Lung microvascular endothelial cell (primary cell): ENCODE measurements at regions not wholly inside any gene's neighbourhood (a gene's known extent, or its start where the extent isn't known, plus 50 kb on each side); places are given as distances from the start of the nearest gene placed in this dataset.
"Not testable (repeated sequence)": the region's sequence is repeated elsewhere in the genome, so short reads cannot be mapped to it uniquely, and the experiment has no call there.

Experiments used
- DNase-seq, 2 donors: peaks; one replicate each; pipeline versions ENCODE4 v3.0.0 to v3.0.0-alpha.2; 2010; ENCODE audit warnings: low read depth in 2 of 2

DNA sequence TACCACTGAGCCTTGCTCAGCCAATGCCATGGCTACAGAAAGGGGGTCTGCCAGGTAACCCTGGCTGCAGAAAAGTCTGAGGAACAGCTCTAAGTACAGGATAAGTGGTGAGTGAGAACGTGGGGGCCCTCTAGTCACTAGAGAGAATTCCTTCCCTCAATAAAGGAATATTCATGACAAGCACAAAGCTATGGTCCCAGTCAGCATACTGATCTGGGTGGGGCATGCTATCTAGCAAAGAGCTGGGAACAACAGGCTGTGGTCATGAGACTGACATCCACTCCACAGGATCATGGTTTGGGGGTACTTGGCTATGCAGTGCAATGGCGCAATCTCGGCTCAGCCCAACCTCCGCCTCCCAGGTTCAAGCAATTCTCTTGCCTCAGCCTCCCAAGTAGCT lies 140.4 kb downstream of the MTHFS start:
- DNase-seq, result no peak

DNA sequence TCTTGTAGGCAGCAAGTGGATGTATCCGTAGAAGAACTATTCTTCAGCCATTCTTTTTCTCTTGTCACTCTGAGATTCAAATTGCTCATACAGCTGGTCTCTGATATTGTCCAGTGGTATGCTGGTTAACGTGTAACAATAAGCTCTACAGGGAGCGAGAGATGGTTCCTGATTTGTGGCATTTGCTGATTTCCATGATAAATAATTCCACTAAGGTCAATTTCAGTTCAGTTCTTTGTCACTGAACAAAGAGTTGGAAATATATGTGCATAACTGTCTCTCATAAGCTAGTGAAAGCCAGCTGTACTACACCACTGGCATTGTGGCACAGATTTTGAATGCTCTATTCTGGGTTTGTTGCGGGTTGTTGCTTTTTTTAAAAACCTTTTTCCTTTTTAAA lies 131.7 kb downstream of the MTHFS start:
- no peak for DNase-seq

DNA sequence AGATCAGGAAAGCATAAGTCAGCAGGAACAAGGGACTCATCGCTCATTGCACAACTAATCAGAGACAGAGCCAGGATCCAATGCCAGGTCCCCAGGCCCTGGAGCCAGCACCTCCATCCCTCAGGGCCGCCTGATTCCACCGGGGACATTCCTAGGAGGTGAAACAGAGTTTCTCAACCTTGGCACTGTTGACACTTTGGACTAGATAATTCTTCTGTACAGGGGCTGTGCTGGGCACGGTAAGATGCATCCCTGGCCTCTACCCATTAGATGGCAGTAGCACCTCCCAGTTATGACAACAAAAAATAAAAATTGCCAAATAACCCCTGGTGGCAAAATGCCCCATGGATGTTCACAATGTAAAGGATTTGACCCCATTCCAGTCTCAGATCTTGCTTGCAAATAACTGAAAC lies 127.7 kb downstream of the MTHFS start:
- DNase-seq, result peak in 1 of 2 donors; percentile 2

- no peak for DNase-seq
Observed at GRCh38 chr15:79769933-79770759, 126.7 kb downstream of the MTHFS start.

GRCh38 chr15:79773128-79773527 lies 123.7 kb downstream of the MTHFS start:
- DNase-seq, result no peak

DNA sequence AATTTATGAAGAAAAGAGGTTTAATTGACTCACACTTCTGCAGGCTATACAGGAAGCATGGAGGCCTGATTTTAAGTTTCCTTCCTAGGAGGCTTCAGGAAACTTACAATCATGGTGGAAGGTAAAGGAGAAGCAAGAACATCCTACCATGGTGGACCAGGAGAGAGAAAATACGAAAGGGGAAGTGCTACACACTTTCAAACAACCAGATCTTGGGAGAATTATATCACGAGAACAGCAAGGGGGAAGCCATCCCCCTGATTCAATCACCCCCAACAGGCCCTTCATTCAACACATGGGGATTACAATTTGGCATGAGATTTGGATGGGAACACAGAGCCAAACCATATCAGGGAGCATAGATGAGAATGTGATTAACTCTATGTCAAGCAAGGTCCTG lies 121.0 kb downstream of the MTHFS start:
- DNase-seq, result no peak

- no peak for DNase-seq
Observed at GRCh38 chr15:79777916-79778315, 118.9 kb downstream of the MTHFS start.

- no peak for DNase-seq
Observed at GRCh38 chr15:79778378-79778990, 118.3 kb downstream of the MTHFS start.

DNA sequence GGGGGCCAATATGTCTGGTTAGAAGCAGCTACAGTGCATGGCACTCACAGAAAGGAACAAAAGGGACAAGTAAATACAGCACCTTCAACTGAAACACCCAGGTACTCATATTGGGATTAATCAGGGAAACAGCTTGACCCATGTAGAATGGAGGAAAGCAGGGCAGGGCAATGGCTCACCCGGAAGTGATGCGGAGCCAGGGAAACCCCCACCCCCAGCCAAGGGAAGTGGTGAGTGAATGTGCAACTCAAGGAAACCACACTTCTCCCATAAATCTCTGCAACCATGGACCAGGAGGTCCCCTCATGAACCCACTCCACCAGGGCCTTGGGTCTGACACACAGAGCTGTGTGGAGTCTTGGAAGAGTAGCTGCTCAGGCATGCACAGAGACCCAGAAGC lies 117.1 kb downstream of the MTHFS start:
- DNase-seq, result no peak

- not testable (repeated sequence) for DNase-seq
Observed at GRCh38 chr15:79782307-79782706, 114.5 kb downstream of the MTHFS start.
